KOPT-K1 (cell line): ENCODE measurements at regions not wholly inside any gene's neighbourhood (a gene's known extent, or its start where the extent isn't known, plus 50 kb on each side); places are given as distances from the start of the nearest gene placed in this dataset.
"Not testable (repeated sequence)": the region's sequence is repeated elsewhere in the genome, so short reads cannot be mapped to it uniquely, and the experiment has no call there.

ENCODE experiments used
- H3K27ac ChIP-seq: fragments of 200-600 bp; sonication (generic); 2 replicates; pipeline ENCODE4 v1.5.1; 2016; ENCODE audit warnings: antibody characterized with exemption, mild to moderate bottlenecking, low read depth, low read length; ENCODE audit not compliant: poor library complexity, severe bottlenecking
- H3K36me3 ChIP-seq: fragments of 200-600 bp; sonication (generic); 2 replicates; pipeline ENCODE4 v1.5.1; 2017; ENCODE audit warnings: antibody characterized with exemption, mild to moderate bottlenecking, low read length, moderate library complexity; ENCODE audit not compliant: insufficient read depth
- H3K9me3 ChIP-seq: fragments of 200-600 bp; sonication (generic); 2 replicates; pipeline ENCODE4 v1.5.1; 2017; ENCODE audit warnings: antibody characterized with exemption, low read length, mild to moderate bottlenecking; ENCODE audit not compliant: insufficient read depth, poor library complexity, severe bottlenecking

DNA sequence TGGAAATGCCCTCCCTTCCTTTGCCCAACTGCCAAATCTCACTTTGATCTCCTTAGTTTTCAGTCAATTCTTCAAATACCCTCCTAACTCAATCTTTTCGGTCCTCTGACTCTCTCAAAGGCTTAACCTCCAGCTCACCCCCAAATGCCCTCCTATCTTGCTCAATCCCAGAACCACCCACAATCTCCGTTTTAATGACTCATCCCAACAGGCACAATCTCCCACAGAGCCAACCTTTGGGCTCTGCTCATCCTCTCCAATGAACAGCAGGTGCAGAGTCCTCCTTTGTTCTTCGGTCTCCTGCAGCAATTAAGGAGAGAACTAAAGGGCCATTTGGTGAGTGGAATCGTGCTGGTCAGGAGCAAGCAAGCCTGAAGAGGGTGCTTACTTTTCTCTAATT lies 366.1 kb upstream of the CRIM1 start:
- Histone ChIP-seq H3K9me3 (no peaks in the 10 kb centered on the region), H3K36me3 (no peaks in the 10 kb centered on the region), H3K27ac (no peak overlapping the region)

DNA sequence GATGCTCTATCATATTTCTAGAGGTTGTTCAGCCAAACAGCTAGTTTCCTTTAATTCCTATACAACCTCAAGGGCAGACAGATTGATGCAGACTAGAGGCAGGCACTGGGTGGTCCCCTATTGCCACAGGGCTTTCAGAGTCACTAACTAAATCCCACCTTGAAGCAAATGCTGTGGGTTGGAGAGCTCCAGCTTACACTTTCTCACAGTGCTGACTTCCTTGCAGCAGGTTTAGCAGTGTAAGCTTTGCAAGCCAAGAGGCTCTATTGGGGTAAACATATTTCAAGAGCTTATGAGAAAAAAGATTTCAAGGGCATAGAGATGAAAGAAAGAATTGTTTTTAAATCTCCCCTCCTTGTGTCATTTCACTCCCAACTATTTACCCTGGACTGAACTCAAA lies 366.5 kb upstream of the CRIM1 start:
- Histone ChIP-seq H3K36me3 (no peaks in the 10 kb centered on the region), H3K27ac (no peak overlapping the region), H3K9me3 (no peaks in the 10 kb centered on the region)

DNA sequence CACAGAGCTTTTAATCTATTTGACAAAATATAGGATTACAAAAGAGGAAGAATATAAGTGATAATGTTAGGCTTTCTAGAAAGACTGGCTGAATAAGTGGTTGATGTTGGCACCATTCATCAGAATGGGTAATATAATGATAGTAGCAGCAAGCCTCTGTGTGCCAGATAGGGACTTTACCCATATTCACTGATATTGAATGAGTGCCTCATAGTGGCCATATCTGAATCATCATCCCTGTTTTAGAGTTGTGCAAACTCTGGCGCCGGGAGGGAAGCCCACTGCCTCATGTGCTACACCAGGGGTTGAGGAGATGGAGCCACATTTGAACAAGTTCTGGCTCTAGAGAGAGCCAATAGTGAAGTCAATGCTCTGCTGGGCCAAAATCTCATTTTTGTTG lies 368.7 kb upstream of the CRIM1 start:
- Histone ChIP-seq H3K9me3 (no peaks in the 10 kb centered on the region), H3K27ac (no peak overlapping the region), H3K36me3 (no peaks in the 10 kb centered on the region)

DNA sequence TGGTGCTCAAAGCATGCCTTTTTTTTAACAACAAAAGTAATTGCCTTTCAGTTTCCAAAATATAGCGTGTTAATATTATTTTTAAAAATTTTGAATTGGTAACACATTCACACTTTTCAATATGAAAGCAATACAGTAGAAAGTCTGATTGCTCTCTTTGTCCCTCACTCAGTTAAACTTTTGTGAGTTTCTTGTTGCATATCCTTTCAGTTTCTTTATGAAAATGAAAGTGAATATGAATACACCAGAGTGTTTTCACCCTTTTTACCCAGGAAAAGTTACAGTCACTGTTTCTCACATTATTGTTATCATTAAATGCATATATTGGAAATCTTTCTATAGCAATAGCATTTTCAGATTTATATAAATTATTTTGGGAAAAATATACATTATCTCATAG lies 377.4 kb upstream of the CRIM1 start:
- Histone ChIP-seq H3K9me3 (no peaks in the 10 kb centered on the region), H3K36me3 (no peaks in the 10 kb centered on the region), H3K27ac (no peak overlapping the region)

DNA sequence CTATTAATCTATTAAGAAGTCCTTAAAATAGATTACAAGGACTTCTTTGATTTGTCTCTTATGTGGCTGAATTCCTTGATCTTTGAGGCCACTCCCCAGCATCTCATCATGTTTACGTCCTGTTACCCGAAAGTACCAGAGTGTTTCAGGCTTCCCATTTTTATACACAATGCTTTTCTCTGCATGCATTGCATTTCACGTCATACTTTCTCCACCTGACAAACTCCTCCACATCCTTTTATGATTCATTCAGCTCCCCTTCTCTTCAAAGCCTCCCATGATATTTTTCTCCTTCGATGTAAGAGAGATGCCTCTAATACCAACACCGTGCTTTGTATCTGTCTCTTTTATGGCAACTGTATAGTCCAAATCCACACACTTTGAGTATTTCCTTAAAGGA lies 379.0 kb upstream of the CRIM1 start:
- Histone ChIP-seq H3K9me3 (no peaks in the 10 kb centered on the region), H3K27ac (no peak overlapping the region), H3K36me3 (no peaks in the 10 kb centered on the region)

DNA sequence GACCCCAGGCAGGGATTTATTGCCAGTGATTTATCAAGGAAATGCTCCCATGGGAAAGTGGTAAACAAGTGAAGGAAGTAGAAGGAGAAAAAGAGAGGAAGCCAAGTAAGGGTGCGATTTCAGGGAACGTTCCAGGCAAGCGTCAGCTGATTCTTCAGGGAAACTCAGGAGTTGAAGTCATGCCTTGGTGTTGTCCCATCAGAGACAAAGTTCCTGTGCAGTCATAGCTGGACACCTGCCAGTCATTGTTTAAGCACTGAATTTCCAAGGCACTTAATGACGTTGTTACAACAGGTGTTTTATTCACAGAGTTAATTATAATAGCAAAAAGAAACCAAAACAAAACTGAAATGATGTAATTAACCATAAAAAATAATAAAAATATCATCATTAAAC lies 381.8 kb upstream of the CRIM1 start:
- no peak overlapping the region for H3K27ac ChIP-seq
- no peaks in the 10 kb centered on the region for H3K9me3 ChIP-seq
- no peaks in the 10 kb centered on the region for H3K36me3 ChIP-seq

DNA sequence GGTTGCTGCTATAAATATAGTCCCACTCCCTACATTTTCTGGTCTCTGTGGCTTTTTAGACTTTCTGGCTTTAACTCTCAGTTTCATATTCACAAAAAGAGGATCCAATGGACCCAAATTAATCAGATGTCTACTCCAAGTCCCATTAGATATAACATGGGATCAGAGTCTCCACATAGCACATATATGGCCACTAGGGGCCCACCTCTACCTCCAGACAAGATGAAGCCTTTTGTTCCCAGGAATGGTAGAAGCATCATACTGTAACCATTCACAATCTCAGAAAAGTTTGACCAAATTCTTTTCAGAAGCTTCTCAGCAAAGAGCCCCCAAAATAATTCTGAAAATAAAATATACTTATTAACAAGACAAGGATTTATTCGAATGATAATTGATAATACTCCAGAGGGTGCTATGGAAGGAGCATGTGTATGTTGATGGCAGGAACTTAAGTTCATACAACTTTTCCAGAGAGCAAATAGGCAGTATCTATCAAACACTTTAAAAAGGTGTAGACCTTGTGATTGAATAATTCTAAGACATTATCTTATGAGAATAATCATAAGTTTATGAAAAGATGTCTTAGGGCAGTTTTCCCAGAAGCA lies 382.3 kb upstream of the CRIM1 start:
- no peaks in the 10 kb centered on the region for H3K36me3 ChIP-seq
- no peak overlapping the region for H3K27ac ChIP-seq
- no peaks in the 10 kb centered on the region for H3K9me3 ChIP-seq

- H3K9me3 ChIP-seq, result no peaks in the 10 kb centered on the region
- no peak overlapping the region for H3K27ac ChIP-seq
- no peaks in the 10 kb centered on the region for H3K36me3 ChIP-seq
Observed at GRCh38 chr2:35963824-35964223, 391.8 kb upstream of the CRIM1 start.

GRCh38 chr2:35963357-35963756 lies 392.2 kb upstream of the CRIM1 start:
- Histone ChIP-seq H3K27ac (no peak overlapping the region), H3K9me3 (no peaks in the 10 kb centered on the region), H3K36me3 (no peaks in the 10 kb centered on the region)

GRCh38 chr2:35962585-35963146 lies 392.9 kb upstream of the CRIM1 start:
- no peaks in the 10 kb centered on the region for H3K36me3 ChIP-seq
- no peak overlapping the region for H3K27ac ChIP-seq
- no peaks in the 10 kb centered on the region for H3K9me3 ChIP-seq

DNA sequence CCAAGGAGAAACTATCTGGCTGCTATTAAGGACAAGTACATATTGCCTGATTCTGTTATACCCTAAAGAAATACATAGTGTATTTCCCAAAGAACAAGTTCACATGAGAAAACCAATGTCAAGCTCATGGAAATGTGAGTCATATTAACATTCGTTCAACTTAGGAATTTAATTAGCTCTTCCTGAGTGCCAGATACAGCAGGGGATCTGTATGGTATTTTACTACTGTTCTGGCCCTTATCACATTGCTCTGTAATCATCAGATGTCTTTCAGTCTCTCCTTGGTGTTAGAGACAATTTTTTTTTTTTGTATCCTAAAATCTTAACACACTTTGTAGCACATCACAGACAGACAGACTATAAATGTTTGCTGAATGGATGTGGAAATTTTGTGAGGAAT lies 395.0 kb upstream of the CRIM1 start:
- Histone ChIP-seq H3K36me3 (no peaks in the 10 kb centered on the region), H3K9me3 (no peaks in the 10 kb centered on the region), H3K27ac (no peak overlapping the region)

DNA sequence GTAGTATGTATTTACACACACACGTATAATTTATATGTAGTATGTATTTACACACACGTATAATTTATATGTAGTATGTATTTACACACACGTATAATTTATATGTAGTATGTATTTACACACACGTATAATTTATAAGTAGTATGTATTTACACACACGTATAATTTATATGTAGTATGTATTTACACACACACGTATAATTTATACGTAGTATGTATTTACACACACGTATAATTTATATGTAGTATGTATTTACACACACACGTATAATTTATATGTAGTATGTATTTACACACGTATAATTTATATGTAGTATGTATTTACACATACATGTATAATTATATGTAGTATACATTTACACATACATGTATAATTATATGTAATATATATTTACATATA lies 398.5 kb upstream of the CRIM1 start:
- H3K9me3 ChIP-seq, H3K36me3 ChIP-seq, H3K27ac ChIP-seq: not testable (repeated sequence)

DNA sequence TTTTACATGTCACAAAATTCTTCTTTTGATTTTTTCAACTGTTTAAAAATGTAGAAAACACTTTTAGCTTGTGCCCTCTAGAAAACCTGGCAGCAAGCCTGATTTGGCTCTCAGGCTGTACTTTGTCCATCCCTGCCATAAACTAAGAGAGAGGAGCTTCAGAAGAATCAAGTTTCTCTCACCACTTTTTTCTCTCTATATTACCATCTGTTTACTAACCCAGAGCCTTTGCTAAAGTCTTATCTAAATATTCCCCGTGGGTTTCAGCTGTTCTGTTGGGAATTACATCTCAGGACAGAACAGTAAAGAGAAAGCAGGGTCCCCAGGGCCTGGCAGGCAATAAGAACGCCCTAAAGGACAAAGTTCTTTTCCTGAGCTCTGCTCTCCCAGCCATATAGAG lies 409.1 kb upstream of the CRIM1 start:
- no peaks in the 10 kb centered on the region for H3K36me3 ChIP-seq

GRCh38 chr2:35938838-35939237 lies 416.7 kb upstream of the CRIM1 start:
- Histone ChIP-seq H3K27ac (no peak overlapping the region), H3K9me3 (no peaks in the 10 kb centered on the region), H3K36me3 (no peaks in the 10 kb centered on the region)

More for the DNA sequence above, 409.1 kb upstream of the CRIM1 start:
- no peaks in the 10 kb centered on the region for H3K9me3 ChIP-seq
- no peak overlapping the region for H3K27ac ChIP-seq

GRCh38 chr2:35933031-35933430 lies 422.5 kb upstream of the CRIM1 start:
- Histone ChIP-seq H3K9me3 (no peaks in the 10 kb centered on the region), H3K36me3 (no peaks in the 10 kb centered on the region), H3K27ac (no peak overlapping the region)

- no peak overlapping the region for H3K27ac ChIP-seq
Observed at GRCh38 chr2:35932276-35932963, 423.2 kb upstream of the CRIM1 start.

More at GRCh38 chr2:35932276-35932963, 423.2 kb upstream of the CRIM1 start:
- Histone ChIP-seq H3K9me3 (no peaks in the 10 kb centered on the region), H3K36me3 (no peaks in the 10 kb centered on the region)
